OCI-LY3 (cell line): ENCODE measurements at regions not wholly inside any gene's neighbourhood (a gene's known extent, or its start where the extent isn't known, plus 50 kb on each side); places are given as distances from the start of the nearest gene placed in this dataset.

Experiments
- EZH2phosphoT487 ChIP-seq: fragments of 200-600 bp; shearing (Covaris generic); IDR thresholded peaks from 2 replicates; pipeline ENCODE4 v1.6.1; 2018; ENCODE audit warnings: antibody characterized with exemption, mixed run types, low read depth
- TF ChIP-seq, protein P1 (sequence below): fragments of 200-600, 300-600 bp; sonication (generic); IDR thresholded peaks from 2 replicates; pipeline ENCODE4 v1.5.1; 2014; ENCODE audit warnings: antibody characterized with exemption, low read length, low read depth

DNA sequence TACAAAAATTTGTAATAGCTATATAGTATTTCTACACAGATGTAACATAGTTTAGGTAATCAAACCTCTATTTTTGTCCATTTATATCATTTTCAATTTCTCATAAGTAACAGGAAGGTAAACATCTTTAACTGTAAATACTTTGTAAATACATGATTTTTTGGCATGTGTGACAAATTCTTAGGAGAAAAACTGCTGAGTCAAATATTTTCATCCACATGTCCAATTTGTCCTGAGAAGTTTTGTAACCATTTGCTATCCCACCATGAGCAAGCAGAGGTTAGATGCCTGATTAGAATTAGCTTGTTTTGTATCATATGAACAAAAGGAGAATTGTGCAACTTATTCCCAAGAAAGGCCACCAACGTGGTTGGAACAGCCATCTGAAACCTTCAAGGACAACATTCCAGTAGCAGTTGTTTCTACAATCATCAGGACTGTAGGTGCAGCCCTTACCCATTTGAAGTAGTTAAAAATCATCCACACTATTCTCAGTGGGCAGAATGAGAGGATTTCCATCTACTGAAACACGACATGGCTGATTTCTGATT is 139.6 kb upstream of the MPPED2 start:
- TF ChIP-seq, protein P1, sequence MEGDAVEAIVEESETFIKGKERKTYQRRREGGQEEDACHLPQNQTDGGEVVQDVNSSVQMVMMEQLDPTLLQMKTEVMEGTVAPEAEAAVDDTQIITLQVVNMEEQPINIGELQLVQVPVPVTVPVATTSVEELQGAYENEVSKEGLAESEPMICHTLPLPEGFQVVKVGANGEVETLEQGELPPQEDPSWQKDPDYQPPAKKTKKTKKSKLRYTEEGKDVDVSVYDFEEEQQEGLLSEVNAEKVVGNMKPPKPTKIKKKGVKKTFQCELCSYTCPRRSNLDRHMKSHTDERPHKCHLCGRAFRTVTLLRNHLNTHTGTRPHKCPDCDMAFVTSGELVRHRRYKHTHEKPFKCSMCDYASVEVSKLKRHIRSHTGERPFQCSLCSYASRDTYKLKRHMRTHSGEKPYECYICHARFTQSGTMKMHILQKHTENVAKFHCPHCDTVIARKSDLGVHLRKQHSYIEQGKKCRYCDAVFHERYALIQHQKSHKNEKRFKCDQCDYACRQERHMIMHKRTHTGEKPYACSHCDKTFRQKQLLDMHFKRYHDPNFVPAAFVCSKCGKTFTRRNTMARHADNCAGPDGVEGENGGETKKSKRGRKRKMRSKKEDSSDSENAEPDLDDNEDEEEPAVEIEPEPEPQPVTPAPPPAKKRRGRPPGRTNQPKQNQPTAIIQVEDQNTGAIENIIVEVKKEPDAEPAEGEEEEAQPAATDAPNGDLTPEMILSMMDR: no peak
- no peak for TF ChIP-seq EZH2phosphoT487
